ENCODE measurements at regions not wholly inside any gene's neighbourhood (a gene's known extent, or its start where the extent isn't known, plus 50 kb on each side); places are given as distances from the start of the nearest gene placed in this dataset.
"Not testable (repeated sequence)": the region's sequence is repeated elsewhere in the genome, so short reads cannot be mapped to it uniquely, and the experiment has no call there.

DNA sequence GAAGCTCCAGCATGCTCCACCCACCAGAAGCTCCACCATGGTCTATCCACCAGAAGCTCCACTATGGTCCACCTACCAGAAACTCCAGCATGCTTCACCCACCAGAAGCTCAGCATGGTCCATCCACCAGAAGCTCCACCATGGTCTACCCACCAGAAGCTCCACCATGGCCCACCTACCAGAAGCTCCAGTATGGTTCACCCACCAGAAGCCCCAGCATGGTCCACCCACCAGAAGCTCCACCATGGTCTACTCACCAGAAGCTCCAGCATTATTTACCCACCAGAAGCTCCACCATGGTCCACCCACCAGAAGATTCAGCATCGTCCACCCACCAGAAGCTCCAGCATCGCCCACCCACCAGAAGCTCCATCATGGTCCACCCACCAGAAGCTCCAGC lies 4490.2 kb upstream of the OR11H1 start:
- H3K9ac ChIP-seq, H3K4me3 ChIP-seq, H3K4me1 ChIP-seq, H3K36me3 ChIP-seq, H3K4me2 ChIP-seq, H4K20me1 ChIP-seq, H3K27ac ChIP-seq, H3K27me3 ChIP-seq: not testable (repeated sequence)
- 0 out of 22 replicates have a peak, but pooled peaks of 1 of the 11 experiments have one; percentile 13 for TF ChIP-seq Cebpa-rat (IDR thresholded peaks at IDR 0.05)
- peaks cover 79 to 89% (median 86%) of the 10 kb centered on the region in 11 experiments for H3K9me3 ChIP-seq (replicated peaks in 1 of 11)

DNA sequence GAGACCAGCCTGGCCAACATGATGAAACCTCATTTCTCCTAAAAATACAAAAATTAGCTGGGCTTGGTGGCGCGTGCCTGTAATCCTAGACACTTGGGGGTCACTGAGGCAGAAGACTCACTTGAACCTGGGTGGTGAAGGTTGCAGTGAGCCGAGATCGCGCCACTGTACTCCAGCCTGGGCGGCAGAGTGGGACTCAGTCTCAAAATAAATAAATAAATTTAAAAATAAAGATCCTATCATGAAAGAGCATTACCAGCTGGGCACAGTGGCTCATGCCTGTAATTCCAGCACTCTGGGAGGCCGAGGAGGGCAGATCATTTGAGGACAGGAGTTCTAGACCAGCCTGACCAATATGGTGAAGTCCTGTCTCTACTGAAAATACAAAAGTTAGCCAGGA lies 4489.2 kb upstream of the OR11H1 start:
- not testable (repeated sequence) for H3K4me1 ChIP-seq, H3K27ac ChIP-seq
- H3K9me3 ChIP-seq (replicated peaks in 1 of 11) = peaks cover 74 to 86% (median 81%) of the 10 kb centered on the region in 11 experiments

DNA sequence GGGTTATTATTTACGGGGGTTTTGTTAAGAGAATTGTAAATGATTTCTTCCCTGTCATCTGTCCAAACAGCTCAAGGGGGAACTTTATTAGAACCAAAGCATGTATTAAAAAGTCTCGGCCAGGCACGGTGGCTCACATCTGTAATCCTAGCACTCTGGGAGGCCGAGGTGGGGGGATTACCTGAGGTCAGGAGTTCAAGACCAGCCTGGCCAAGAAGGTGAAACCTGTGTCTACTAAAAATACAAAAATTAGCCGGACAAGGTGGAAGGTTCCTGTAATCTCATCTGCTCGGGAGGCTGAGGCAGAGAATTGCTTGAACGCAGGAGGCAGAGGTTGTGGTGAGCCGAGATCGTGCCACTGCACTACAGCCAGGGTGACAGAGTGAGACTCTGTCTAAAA lies 4486.6 kb upstream of the OR11H1 start:
- not testable (repeated sequence) for H3K4me2 ChIP-seq, H3K4me1 ChIP-seq, H3K9ac ChIP-seq, H3K4me3 ChIP-seq, H3K27me3 ChIP-seq, H3K27ac ChIP-seq, H3K36me3 ChIP-seq, H4K20me1 ChIP-seq
- peaks cover 50 to 66% (median 58%) of the 10 kb centered on the region in 11 experiments for H3K9me3 ChIP-seq (replicated peaks in 1 of 11)

More for the DNA sequence above, 4489.2 kb upstream of the OR11H1 start:
- not testable (repeated sequence) for H3K9ac ChIP-seq, H3K4me3 ChIP-seq, H3K36me3 ChIP-seq, H4K20me1 ChIP-seq, H3K4me2 ChIP-seq, H3K27me3 ChIP-seq

DNA sequence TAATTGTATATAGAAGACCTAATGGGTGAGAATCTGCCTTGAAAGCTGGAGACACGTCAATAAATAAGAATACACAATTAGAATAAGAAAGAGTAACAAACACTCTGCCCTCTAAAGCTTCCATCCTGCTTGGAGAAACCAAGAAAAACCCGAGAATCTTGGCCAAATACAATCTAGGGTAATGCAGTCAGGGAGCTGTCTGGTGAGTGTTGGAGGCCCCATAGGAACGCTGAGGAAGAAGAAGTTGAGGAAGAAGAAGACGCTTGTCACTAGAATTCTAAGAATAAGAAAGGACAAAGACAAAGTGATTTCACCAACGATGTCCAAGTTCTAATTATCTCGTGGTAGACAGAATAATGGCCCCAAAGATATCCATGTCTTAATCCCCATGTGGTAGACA lies 4485.9 kb upstream of the OR11H1 start:
- no peak overlapping the region for H3K4me3 ChIP-seq
- H3K9me3 ChIP-seq (replicated peaks in 1 of 11) = peaks cover 43 to 59% (median 51%) of the 10 kb centered on the region in 11 experiments
- H3K27ac ChIP-seq = no peak overlapping the region
- no peak for TF ChIP-seq Cebpa-rat (IDR thresholded peaks at IDR 0.05)
- no peak overlapping the region for H3K9ac ChIP-seq
- no peaks in the 10 kb centered on the region for H3K36me3 ChIP-seq
- H3K4me1 ChIP-seq = no peaks in the 10 kb centered on the region
- H3K4me2 ChIP-seq = no peak overlapping the region
- H3K27me3 ChIP-seq = 0 out of 22 replicates have a peak, but pooled peaks cover 0 to 5% (median 0%) of the 10 kb centered on the region in 11 experiments
- H4K20me1 ChIP-seq = no peaks in the 10 kb centered on the region

DNA sequence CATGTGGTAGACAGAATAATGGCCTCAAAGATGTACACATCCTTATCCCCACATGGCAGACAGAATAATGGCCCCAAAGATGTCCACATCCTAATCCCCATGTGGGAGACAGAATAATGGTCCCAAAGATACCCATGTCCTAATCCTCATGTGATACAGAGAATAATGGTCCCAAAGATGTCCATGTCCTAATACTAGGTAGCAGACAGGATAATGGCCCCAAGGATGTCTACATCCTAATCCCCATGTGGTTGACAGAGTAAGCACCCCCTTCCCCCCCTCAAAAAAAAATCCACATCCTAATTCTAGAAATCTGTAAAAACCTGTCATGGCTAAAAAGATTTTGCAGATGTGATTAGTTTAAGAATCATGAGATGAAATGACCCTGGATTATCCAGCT lies 4484.7 kb upstream of the OR11H1 start:
- H3K36me3 ChIP-seq, H3K27ac ChIP-seq, H3K4me2 ChIP-seq, H3K4me1 ChIP-seq, H4K20me1 ChIP-seq, H3K27me3 ChIP-seq, H3K9ac ChIP-seq, H3K4me3 ChIP-seq: not testable (repeated sequence)
- H3K9me3 ChIP-seq (replicated peaks in 1 of 11) = peaks cover 31 to 47% (median 39%) of the 10 kb centered on the region in 11 experiments

DNA sequence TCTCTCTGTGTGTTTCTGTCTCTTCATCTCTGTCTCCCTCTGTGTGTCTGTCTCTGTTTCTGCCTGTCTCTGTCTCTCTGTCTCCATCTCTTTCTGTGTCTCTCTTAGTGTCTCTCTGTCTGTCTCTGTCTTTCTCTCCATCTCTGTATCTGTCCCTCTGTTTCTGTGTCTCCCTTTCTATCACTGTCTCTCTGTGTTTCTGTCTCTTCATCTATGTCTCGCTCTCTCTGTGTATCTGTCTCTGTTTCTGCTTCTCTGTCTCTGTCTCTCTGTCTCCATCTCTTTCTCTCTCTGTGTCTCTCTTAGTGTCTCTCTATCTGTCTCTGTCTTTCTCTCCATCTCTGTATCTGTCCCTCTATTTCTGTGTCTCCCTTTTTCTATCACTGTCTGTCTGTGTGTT lies 4479.1 kb upstream of the OR11H1 start:
- peaks cover 6 to 22% (median 9%) of the 10 kb centered on the region in 11 experiments for H3K9me3 ChIP-seq (replicated peaks in 1 of 11)
- not testable (repeated sequence) for H3K4me1 ChIP-seq, H3K36me3 ChIP-seq, H3K4me2 ChIP-seq, H3K9ac ChIP-seq, H3K27ac ChIP-seq, H3K4me3 ChIP-seq, H4K20me1 ChIP-seq, H3K27me3 ChIP-seq

DNA sequence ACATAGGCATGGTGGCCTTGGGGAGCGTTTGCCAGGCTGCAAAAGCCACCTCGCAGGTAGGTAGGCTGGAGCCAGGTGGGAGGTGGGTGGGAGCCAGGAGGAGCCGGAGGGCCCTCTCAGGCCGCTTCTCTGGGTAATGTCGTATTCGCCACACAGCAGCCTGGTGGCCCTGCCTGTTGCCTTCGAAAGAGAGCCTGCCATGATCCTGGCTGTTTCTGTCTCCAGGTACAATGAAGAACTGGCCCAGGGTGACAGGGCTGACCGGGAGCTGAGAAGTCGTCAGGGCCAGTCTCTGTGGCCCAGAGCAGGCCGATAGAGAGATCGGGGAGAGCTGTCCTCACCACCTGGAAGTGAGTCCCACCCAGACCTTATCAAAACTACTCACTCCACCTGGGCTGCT lies 4477.8 kb upstream of the OR11H1 start:
- not testable (repeated sequence) for H3K27ac ChIP-seq, H4K20me1 ChIP-seq, H3K4me2 ChIP-seq, H3K27me3 ChIP-seq, H3K36me3 ChIP-seq, H3K4me1 ChIP-seq, H3K4me3 ChIP-seq, H3K9ac ChIP-seq
- H3K9me3 ChIP-seq (replicated peaks in 1 of 11) = peaks cover 19 to 31% (median 22%) of the 10 kb centered on the region in 11 experiments

DNA sequence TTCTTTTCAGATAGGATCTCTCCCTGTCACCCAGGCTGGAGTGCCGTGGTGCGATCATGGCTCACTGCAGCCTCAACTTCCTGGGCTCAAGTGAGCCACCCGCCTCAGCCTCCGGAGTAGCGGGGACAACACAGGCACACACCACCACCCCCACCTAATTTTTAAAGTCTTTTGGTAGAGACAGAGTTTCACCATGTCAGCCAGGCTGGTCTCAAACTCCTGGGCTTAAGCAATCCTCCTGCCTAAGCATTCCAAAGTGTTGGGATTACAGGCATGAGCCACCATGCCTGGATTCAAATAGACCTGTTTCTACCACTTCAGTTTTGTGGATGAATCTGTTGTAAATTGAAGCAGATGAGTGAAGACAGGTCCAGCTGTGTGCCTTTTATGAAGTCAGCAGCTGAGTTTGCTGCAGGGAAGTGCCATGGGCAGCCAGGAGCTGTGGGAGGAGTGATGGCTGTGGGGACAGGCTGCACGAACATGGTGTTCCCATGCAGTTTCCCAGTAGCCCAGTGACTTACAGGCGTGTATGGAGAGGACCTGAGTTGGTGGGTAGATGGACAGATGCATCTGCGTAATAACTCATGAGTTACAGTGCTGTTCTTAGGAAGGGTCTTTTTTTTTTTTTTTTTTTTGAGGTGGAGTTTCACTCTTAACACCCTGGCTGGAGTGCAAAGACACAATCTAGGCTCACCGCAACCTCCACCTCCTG lies 4476.4 kb upstream of the OR11H1 start:
- not testable (repeated sequence) for H4K20me1 ChIP-seq, H3K4me3 ChIP-seq, H3K27ac ChIP-seq, H3K4me2 ChIP-seq, H3K36me3 ChIP-seq, H3K27me3 ChIP-seq, H3K9ac ChIP-seq, H3K4me1 ChIP-seq
- peaks cover 32 to 44% (median 35%) of the 10 kb centered on the region in 11 experiments for H3K9me3 ChIP-seq (replicated peaks in 1 of 11)

DNA sequence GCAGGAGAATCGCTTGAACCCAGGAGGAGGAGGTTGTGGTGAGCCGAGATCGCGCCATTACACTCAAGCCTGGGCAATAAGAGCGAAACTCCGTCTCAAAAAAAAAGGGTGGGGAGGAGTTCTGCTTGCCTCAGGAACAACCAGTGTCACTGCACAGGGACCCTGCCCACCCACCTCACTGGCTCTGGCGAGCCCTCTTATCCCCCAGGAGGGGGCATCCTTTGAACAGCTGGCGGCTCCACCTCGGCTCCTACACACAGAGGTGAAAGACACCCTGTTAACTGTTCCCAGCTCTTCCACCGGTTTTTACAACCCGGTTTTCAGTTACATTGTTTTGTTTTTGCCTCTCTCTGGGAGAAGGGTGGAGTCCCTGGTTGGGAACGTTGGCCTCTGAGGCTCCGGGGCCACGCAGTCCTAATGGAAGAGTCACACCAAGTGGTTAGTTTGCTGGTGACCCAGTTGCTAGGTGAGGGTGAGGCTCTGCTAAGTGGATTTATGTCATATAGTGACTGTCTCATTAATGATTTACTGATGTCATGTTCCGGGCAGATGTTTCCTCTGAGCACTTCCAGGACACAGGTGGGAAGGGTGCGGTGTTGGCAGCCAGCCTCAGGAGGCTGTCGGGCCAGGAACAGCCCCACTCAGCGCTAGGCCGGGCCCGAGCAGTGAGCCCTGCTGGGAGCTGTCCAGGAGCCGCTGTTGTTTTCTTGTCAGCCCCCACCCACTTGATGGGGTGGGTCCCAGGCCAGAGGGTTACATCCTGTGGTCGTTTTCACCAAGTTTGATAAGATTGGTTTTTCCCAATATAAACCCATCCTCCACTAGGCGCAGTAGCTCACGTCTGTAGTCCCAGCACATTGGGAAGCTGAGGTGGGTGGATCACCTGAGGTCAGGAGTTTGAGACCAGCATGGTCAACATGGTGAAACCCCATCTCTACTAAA lies 4474.3 kb upstream of the OR11H1 start:
- not testable (repeated sequence) for H3K4me2 ChIP-seq, H3K27ac ChIP-seq, H3K4me3 ChIP-seq, H3K4me1 ChIP-seq, H3K9ac ChIP-seq, H4K20me1 ChIP-seq, H3K36me3 ChIP-seq, H3K27me3 ChIP-seq
- H3K9me3 ChIP-seq (replicated peaks in 1 of 11) = peaks cover 52 to 65% (median 55%) of the 10 kb centered on the region in 11 experiments

DNA sequence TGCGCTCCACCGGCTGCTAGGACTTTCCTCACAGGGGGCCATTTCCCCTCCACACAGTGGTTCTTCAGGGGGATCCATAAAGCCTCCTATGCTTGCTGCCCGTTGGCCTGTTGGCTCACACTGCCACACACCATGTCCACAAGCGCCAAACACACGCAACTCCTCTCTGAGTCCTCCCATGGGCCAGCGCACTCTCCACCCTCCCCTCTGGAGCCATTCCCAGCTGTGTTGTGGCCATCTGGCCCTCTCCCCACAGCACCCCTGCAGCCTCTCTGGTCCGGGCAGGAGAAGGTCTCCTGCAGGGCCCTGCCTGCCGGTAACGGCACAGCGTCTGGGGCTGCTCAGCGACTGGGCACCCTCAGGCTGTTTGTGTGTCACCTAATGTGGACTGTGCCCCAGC lies 4473.3 kb upstream of the OR11H1 start:
- H3K4me3 ChIP-seq = not testable (repeated sequence)

DNA sequence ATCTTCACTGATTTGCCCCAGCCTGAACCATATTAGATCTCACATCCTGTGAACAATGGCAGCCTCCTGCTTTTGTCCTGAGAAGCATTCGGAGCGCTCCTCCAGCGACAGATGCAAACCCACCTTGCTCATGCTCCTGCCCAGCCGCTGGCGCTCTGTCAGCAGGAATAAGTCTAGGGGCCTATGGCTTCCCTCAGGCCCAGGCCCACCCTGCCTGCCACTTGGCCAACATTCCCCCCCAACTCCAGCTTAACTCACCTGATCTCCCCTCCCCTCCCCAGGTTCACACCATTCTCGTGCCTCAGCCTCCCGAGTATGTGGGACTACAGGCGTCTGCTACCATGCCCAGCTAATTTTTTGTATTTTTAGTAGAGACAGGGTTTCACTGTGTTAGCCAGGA lies 4472.8 kb upstream of the OR11H1 start:
- not testable (repeated sequence) for H3K4me2 ChIP-seq, H3K4me3 ChIP-seq, H3K27me3 ChIP-seq, H3K36me3 ChIP-seq, H3K9ac ChIP-seq, H4K20me1 ChIP-seq, H3K27ac ChIP-seq, H3K4me1 ChIP-seq
- peaks cover 51 to 59% (median 56%) of the 10 kb centered on the region in 11 experiments for H3K9me3 ChIP-seq (replicated peaks in 1 of 11)

More for the DNA sequence above, 4473.3 kb upstream of the OR11H1 start:
- not testable (repeated sequence) for H4K20me1 ChIP-seq, H3K4me2 ChIP-seq, H3K27ac ChIP-seq, H3K4me1 ChIP-seq, H3K9ac ChIP-seq, H3K27me3 ChIP-seq, H3K36me3 ChIP-seq
- H3K9me3 ChIP-seq (replicated peaks in 1 of 11) = peaks cover 51 to 59% (median 56%) of the 10 kb centered on the region in 11 experiments

DNA sequence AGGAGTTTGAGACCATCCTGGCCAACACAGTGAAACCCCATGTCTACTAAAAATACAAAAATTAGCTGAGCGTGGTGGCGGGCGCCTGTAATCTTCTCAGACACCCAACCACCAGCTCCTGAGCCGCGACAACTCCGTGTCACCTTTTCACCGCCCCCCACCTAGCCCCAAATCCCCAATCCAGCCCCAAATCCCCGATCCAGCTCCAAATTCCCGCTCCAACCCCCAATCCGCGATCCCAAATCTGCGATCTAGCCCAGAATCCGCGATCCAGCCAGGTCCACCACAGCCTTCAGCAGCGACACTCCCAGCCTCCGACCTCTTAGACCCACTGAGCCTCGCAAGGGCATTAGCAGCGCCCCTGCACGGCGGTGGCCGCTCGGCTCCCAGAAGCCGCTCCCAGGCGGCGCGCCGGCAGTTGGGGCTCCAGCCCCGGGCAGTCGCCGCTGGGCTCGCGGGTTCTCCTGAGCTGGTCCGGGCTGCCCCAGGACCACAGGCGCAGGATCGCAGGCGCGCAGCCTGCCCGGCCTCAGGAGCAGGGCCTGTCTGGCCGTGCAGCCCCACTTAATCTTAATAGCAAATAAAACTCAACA lies 4469.9 kb upstream of the OR11H1 start:
- H3K9ac ChIP-seq, H3K36me3 ChIP-seq, H3K4me1 ChIP-seq, H3K27me3 ChIP-seq, H3K4me3 ChIP-seq, H4K20me1 ChIP-seq, H3K27ac ChIP-seq, H3K4me2 ChIP-seq: not testable (repeated sequence)
- H3K9me3 ChIP-seq (replicated peaks in 1 of 11) = peaks cover 51 to 59% (median 56%) of the 10 kb centered on the region in 11 experiments

DNA sequence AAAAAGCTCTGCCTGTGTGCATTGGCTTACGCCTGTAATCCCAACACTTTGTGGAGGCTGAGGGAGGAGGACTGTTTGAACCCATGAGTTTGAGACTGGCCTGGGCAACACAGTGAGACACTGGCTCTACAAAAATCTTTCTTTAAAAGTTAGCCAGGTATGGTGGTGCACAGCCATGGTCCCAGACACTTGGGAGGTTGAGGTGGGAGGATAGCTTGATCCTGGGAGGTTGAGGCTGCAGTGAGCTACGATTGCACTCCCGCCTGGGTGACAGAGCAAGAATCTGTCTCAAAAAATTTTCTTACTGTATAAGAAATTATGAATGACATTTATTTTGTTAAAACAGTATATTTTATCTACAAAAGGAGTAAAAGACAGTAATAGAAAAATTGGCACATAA lies 4468.9 kb upstream of the OR11H1 start:
- not testable (repeated sequence) for H3K4me3 ChIP-seq, H3K27ac ChIP-seq, H4K20me1 ChIP-seq, H3K27me3 ChIP-seq, H3K4me2 ChIP-seq, H3K4me1 ChIP-seq, H3K36me3 ChIP-seq, H3K9ac ChIP-seq
- H3K9me3 ChIP-seq (replicated peaks in 1 of 11) = peaks cover 42 to 49% (median 48%) of the 10 kb centered on the region in 11 experiments

Data from BLaER1 treated with 17β-estradiol and CSF1 and Interleukin-3, amounts not matched to agents 10 nM and 100 nM (cell line).